ENCODE measurements at regions not wholly inside any gene's neighbourhood (a gene's known extent, or its start where the extent isn't known, plus 50 kb on each side); places are given as distances from the start of the nearest gene placed in this dataset.

- TF ChIP-seq CTCF (IDR thresholded peaks at IDR 0.05) (no peak), EP300 (IDR thresholded peaks at IDR 0.05) (no peak), POLR2AphosphoS5 (IDR thresholded peaks at IDR 0.05) (no peak)
These were observed 445.4 kb upstream of the GOT2 start for GRCh38 chr16:59179446-59180082.
